ENCODE measurements at regions not wholly inside any gene's neighbourhood (a gene's known extent, or its start where the extent isn't known, plus 50 kb on each side); places are given as distances from the start of the nearest gene placed in this dataset.

DNA sequence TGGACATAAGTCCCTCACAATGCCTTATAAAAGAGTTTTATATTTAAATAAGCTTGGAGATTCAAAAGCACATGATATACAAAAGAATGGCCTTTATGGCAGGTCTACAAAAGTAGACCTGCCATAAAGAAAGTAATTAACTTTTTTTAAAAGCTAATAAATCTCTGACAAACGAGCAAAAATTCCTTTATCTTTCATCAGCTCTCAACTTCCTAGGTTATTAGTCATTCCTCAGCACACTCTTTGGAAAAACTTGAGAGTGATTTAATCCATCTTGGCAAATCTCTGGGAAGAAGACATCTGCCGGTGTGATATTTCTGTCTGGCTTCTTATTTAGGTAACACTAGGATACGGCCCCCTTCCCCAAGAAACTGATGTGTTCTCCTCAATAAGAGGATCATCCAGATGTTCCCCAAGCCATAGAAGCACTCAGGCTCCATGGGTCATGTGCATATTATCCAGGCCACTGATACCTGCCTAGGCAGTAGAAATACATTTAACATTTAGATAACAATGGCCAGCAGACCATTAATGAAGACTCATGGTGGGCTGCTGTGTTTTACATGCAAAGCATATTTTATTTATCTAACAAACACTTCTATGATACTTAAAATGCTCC, 372.7 kb downstream of the LIG4 start:
- no peak overlapping the region for H3K27ac ChIP-seq (ENCODE audit: low read depth, low read length)
- no peak overlapping the region for H3K4me3 ChIP-seq (ENCODE audit: low read depth, low read length)
- no peaks in the 10 kb centered on the region for H3K9me3 ChIP-seq (ENCODE audit: control insufficient read depth, insufficient read depth, low read length)
- no peaks in the 10 kb centered on the region for H3K27me3 ChIP-seq (ENCODE audit: control insufficient read depth, insufficient read depth, low read length)
- no peak for TF ChIP-seq CTCF (IDR thresholded peaks at IDR 0.05; ENCODE audit: low read depth, low read length)
- ChIA-PET CTCF (interaction anchor here (0.6 kb wide), 1 partner anchor 52 kb away, joined by 5 read pairs; no protein-coding TSS in a partner anchor), POLR2A (no interaction called here)
- no peak for DNase-seq (ENCODE audit: low read depth, low spot score)

- no peak overlapping the region for H3K27ac ChIP-seq (ENCODE audit: low read depth, low read length)
- ChIA-PET POLR2A (no interaction called here), CTCF (no interaction called here)
- DNase-seq (ENCODE audit: low read depth, low spot score): no peak
- no peaks in the 10 kb centered on the region for H3K9me3 ChIP-seq (ENCODE audit: control insufficient read depth, insufficient read depth, low read length)
- no peak for TF ChIP-seq CTCF (IDR thresholded peaks at IDR 0.05; ENCODE audit: low read depth, low read length)
- H3K27me3 ChIP-seq (ENCODE audit: control insufficient read depth, insufficient read depth, low read length): no peaks in the 10 kb centered on the region
- H3K4me3 ChIP-seq (ENCODE audit: low read depth, low read length): no peak overlapping the region
Measured at GRCh38 chr13:107838588-107839161, 376.7 kb downstream of the LIG4 start.

DNA sequence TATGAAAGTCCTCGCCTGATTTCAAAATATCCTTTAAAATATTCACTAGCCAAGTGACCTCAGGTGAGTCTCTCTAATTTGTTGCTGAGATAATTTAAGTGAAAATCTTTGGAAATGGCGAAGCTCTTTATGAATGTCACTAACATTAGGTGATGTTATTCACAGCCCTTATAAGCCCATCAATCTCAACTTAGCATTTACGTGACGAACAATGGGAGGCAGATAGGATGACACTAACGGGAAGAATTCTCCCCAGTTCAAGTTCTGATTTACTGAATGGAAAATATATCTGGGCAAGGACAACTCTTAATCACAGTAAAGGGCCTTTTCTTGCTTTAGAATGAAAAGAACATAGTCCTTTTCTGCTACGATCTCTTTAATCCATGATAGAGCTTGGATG, 378.7 kb downstream of the LIG4 start:
- DNase-seq (ENCODE audit: low read depth, low spot score): no peak
- H3K27me3 ChIP-seq (ENCODE audit: control insufficient read depth, insufficient read depth, low read length): no peaks in the 10 kb centered on the region
- POLR2A ChIA-PET: no interaction called here
- no peak overlapping the region for H3K4me3 ChIP-seq (ENCODE audit: low read depth, low read length)
- TF ChIP-seq CTCF (IDR thresholded peaks at IDR 0.05; ENCODE audit: low read depth, low read length): no peak
- CTCF ChIA-PET: no interaction called here
- H3K27ac ChIP-seq (ENCODE audit: low read depth, low read length): no peak overlapping the region
- H3K9me3 ChIP-seq (ENCODE audit: control insufficient read depth, insufficient read depth, low read length): no peaks in the 10 kb centered on the region

DNA sequence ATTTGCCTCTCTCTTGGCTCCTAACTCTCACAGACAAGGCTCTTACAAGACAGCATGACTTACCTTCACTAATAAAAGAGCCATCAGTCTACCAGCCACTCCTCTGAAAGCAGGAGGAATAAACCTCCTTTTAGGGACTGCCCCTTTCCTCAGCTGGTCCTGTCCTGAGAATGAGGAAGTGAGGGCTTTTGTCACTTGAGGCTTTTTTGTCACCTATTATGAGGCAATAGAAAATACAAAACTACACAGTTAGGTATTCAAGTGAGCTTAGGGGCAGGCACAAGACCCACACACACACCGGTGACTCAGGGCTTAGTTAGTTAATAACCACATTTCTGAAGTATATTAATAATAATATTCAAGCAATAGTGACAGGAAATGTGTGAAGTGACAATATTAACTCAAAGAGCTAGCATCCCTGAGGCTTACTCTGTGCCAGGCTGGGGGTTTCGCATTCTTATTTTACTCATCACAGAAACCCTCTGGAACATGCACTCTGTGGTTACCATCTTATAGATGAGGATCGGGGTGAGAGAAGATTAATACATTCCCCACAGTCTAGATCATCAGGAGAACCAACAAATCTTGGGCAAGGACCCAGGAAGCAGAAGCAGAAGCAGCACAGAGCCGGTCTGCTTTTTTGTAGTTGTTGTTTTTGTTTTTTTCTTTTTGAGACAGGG, 379.9 kb downstream of the LIG4 start:
- no peak for TF ChIP-seq CTCF (IDR thresholded peaks at IDR 0.05; ENCODE audit: low read depth, low read length)
- peak; percentile 63 for DNase-seq (ENCODE audit: low read depth, low spot score)
- Histone ChIP-seq H3K9me3 (ENCODE audit: control insufficient read depth, insufficient read depth, low read length) (no peaks in the 10 kb centered on the region), H3K4me3 (ENCODE audit: low read depth, low read length) (no peak overlapping the region), H3K27me3 (ENCODE audit: control insufficient read depth, insufficient read depth, low read length) (no peaks in the 10 kb centered on the region), H3K27ac (ENCODE audit: low read depth, low read length) (peak overlapping the region; percentile 58)
- POLR2A ChIA-PET: interaction anchor here (0.9 kb wide), 1 partner anchor 385 kb away, joined by 3 read pairs; no protein-coding TSS in a partner anchor
- CTCF ChIA-PET: no interaction called here

GRCh38 chr13:107834717-107835116, 380.6 kb downstream of the LIG4 start:
- TF ChIP-seq CTCF (IDR thresholded peaks at IDR 0.05; ENCODE audit: low read depth, low read length): no peak
- DNase-seq (ENCODE audit: low read depth, low spot score): no peak

More at GRCh38 chr13:107834717-107835116, 380.6 kb downstream of the LIG4 start:
- Histone ChIP-seq H3K9me3 (ENCODE audit: control insufficient read depth, insufficient read depth, low read length) (no peaks in the 10 kb centered on the region), H3K27ac (ENCODE audit: low read depth, low read length) (no peak overlapping the region), H3K4me3 (ENCODE audit: low read depth, low read length) (no peak overlapping the region), H3K27me3 (ENCODE audit: control insufficient read depth, insufficient read depth, low read length) (no peaks in the 10 kb centered on the region)
- ChIA-PET CTCF (no interaction called here), POLR2A (no interaction called here)
